ENCODE measurements at regions not wholly inside any gene's neighbourhood (a gene's known extent, or its start where the extent isn't known, plus 50 kb on each side); places are given as distances from the start of the nearest gene placed in this dataset.

- TF ChIP-seq CTCF (IDR thresholded peaks at IDR 0.05; ENCODE audit: insufficient read depth, low read length, poor library complexity, severe bottlenecking) (no peak), EZH2phosphoT487 (conservative IDR thresholded peaks at IDR 0.05; ENCODE audit: low read length) (no peak)
- H3K27ac ChIP-seq (ENCODE audit: low read depth, low read length) = no peak overlapping the region
- no peak overlapping the region for H3K4me3 ChIP-seq (ENCODE audit: insufficient read depth, low read length, poor library complexity, severe bottlenecking)
- H2AFZ ChIP-seq (ENCODE audit: low read depth, low read length, severe bottlenecking) = no peak overlapping the region
- no peak overlapping the region for H3K4me2 ChIP-seq (ENCODE audit: low read depth, low read length, poor library complexity, severe bottlenecking)
- H3K27me3 ChIP-seq (ENCODE audit: low read length) = no peaks in the 10 kb centered on the region
- H3K36me3 ChIP-seq (ENCODE audit: low read length) = no peaks in the 10 kb centered on the region
- no peaks in the 10 kb centered on the region for H3K9me3 ChIP-seq (ENCODE audit: insufficient read depth, low read length)
- H4K20me1 ChIP-seq (ENCODE audit: low read depth, low read length) = no peaks in the 10 kb centered on the region
- H3K9me2 ChIP-seq (replicated peaks; ENCODE audit: insufficient read depth, low read length) = no peaks in the 10 kb centered on the region; the same call in 1 of the 2 replicates
- no peak overlapping the region for H3K9ac ChIP-seq (ENCODE audit: low read length)
- no peaks in the 10 kb centered on the region for H3F3A ChIP-seq (ENCODE audit: insufficient read depth)
- no peaks in the 10 kb centered on the region for H3K79me2 ChIP-seq (ENCODE audit: insufficient read depth, low read length)
These were observed 216.6 kb upstream of the PLXNA2 start for GRCh38 chr1:208460823-208461222.

DNA sequence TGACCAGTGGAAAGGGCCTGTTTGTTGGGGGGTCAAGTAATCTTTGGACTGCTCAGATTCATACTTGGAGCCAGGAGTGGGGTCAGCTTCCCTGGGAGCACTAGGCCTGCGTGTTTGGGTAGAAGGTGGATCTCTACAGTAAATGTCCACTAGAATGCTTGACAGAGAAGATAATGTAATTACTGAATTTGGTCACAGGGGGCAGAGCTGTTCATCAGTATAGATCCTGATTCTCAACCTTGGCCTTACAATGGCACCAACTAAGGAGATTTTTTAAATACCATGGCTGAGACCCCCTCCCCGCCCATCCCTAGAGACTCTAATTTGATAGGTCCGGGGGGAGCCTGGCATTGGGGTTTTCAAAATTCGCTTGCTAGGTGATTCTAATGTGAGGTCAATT lies 217.5 kb upstream of the PLXNA2 start:
- Histone ChIP-seq H3K27ac (ENCODE audit: low read depth, low read length) (no peak overlapping the region), H4K20me1 (ENCODE audit: low read depth, low read length) (no peaks in the 10 kb centered on the region), H3K4me3 (ENCODE audit: insufficient read depth, low read length, poor library complexity, severe bottlenecking) (no peak overlapping the region), H3K9me3 (ENCODE audit: insufficient read depth, low read length) (no peaks in the 10 kb centered on the region), H3K79me2 (ENCODE audit: insufficient read depth, low read length) (no peaks in the 10 kb centered on the region), H3K36me3 (ENCODE audit: low read length) (no peaks in the 10 kb centered on the region), H3K9ac (ENCODE audit: low read length) (no peak overlapping the region), H3K9me2 (replicated peaks; ENCODE audit: insufficient read depth, low read length) (no peaks in the 10 kb centered on the region; the same call in 1 of the 2 replicates), H2AFZ (ENCODE audit: low read depth, low read length, severe bottlenecking) (no peak overlapping the region), H3K4me2 (ENCODE audit: low read depth, low read length, poor library complexity, severe bottlenecking) (no peak overlapping the region), H3F3A (ENCODE audit: insufficient read depth) (no peaks in the 10 kb centered on the region), H3K27me3 (ENCODE audit: low read length) (no peaks in the 10 kb centered on the region)
- TF ChIP-seq EZH2phosphoT487 (conservative IDR thresholded peaks at IDR 0.05; ENCODE audit: low read length) (no peak), CTCF (IDR thresholded peaks at IDR 0.05; ENCODE audit: insufficient read depth, low read length, poor library complexity, severe bottlenecking) (no peak)

- no peak overlapping the region for H3K9ac ChIP-seq (ENCODE audit: low read length)
- no peaks in the 10 kb centered on the region for H3F3A ChIP-seq (ENCODE audit: insufficient read depth)
- H3K4me2 ChIP-seq (ENCODE audit: low read depth, low read length, poor library complexity, severe bottlenecking) = no peak overlapping the region
- TF ChIP-seq EZH2phosphoT487 (conservative IDR thresholded peaks at IDR 0.05; ENCODE audit: low read length) = no peak
- no peak for TF ChIP-seq CTCF (IDR thresholded peaks at IDR 0.05; ENCODE audit: insufficient read depth, low read length, poor library complexity, severe bottlenecking)
- H3K4me3 ChIP-seq (ENCODE audit: insufficient read depth, low read length, poor library complexity, severe bottlenecking) = no peak overlapping the region
- no peaks in the 10 kb centered on the region for H3K36me3 ChIP-seq (ENCODE audit: low read length)
- H3K27ac ChIP-seq (ENCODE audit: low read depth, low read length) = no peak overlapping the region
- H3K79me2 ChIP-seq (ENCODE audit: insufficient read depth, low read length) = no peaks in the 10 kb centered on the region
- H3K27me3 ChIP-seq (ENCODE audit: low read length) = no peaks in the 10 kb centered on the region
- no peak overlapping the region for H2AFZ ChIP-seq (ENCODE audit: low read depth, low read length, severe bottlenecking)
- H4K20me1 ChIP-seq (ENCODE audit: low read depth, low read length) = no peaks in the 10 kb centered on the region
- no peaks in the 10 kb centered on the region; the same call in 1 of the 2 replicates for H3K9me2 ChIP-seq (replicated peaks; ENCODE audit: insufficient read depth, low read length)
- H3K9me3 ChIP-seq (ENCODE audit: insufficient read depth, low read length) = no peaks in the 10 kb centered on the region
These were observed 218.6 kb upstream of the PLXNA2 start for GRCh38 chr1:208462761-208463160.

All from SU-DHL-6 (cell line).